ENCODE measurements at regions not wholly inside any gene's neighbourhood (a gene's known extent, or its start where the extent isn't known, plus 50 kb on each side); places are given as distances from the start of the nearest gene placed in this dataset.
"Not testable (repeated sequence)": the region's sequence is repeated elsewhere in the genome, so short reads cannot be mapped to it uniquely, and the experiment has no call there.

DNA sequence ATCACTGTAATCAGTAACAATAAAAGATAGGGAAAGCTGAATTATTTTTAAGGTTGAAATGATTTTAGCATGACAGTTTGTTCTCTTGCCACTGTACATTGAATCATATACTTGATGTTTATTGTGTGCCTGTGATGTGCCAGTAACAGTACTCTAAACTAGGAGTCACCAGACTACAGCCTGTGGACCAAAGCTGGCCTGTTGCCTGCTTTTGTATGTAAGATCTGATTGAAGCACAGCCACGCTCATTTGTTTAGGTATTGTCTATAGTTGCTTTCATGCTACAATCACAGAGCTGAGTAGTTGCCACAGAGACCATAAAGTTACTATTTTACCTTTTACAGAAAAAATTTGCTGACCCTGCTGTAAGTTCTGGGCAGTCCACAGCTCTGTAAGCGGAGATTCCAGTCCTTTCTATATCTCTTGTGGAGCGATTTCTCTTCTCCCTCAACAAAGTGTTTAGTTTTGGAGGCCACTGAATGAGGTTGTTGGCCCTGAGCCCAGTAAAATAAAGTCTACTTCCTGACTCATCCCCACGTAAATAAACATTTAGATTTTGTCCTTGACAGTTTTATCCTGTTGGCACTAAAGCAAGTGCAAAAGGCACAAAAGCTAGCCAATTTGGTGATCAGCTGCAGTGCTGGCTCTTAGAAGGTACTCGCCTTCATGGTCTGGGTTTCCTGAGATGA is 173.7 kb upstream of the VKORC1L1 start:
- TF ChIP-seq MAX (IDR thresholded peaks at IDR 0.05); SIN3A (IDR thresholded peaks at IDR 0.05; ENCODE audit: low read depth); SRF (IDR thresholded peaks at IDR 0.05; ENCODE audit: low read depth): not testable (repeated sequence)
- TF ChIP-seq, protein P1, sequence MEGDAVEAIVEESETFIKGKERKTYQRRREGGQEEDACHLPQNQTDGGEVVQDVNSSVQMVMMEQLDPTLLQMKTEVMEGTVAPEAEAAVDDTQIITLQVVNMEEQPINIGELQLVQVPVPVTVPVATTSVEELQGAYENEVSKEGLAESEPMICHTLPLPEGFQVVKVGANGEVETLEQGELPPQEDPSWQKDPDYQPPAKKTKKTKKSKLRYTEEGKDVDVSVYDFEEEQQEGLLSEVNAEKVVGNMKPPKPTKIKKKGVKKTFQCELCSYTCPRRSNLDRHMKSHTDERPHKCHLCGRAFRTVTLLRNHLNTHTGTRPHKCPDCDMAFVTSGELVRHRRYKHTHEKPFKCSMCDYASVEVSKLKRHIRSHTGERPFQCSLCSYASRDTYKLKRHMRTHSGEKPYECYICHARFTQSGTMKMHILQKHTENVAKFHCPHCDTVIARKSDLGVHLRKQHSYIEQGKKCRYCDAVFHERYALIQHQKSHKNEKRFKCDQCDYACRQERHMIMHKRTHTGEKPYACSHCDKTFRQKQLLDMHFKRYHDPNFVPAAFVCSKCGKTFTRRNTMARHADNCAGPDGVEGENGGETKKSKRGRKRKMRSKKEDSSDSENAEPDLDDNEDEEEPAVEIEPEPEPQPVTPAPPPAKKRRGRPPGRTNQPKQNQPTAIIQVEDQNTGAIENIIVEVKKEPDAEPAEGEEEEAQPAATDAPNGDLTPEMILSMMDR (IDR thresholded peaks at IDR 0.05 in 2 of 3, conservative IDR thresholded peaks at IDR 0.05 in 1 of 3; ENCODE audit: borderline replicate concordance in 1 of 3, insufficient read depth in 1 of 3, low read depth in 2 of 3, low read length in 2 of 3): not testable (repeated sequence)

Measured in HCT116 (cell line).